ENCODE measurements at regions not wholly inside any gene's neighbourhood (a gene's known extent, or its start where the extent isn't known, plus 50 kb on each side); places are given as distances from the start of the nearest gene placed in this dataset.

DNA sequence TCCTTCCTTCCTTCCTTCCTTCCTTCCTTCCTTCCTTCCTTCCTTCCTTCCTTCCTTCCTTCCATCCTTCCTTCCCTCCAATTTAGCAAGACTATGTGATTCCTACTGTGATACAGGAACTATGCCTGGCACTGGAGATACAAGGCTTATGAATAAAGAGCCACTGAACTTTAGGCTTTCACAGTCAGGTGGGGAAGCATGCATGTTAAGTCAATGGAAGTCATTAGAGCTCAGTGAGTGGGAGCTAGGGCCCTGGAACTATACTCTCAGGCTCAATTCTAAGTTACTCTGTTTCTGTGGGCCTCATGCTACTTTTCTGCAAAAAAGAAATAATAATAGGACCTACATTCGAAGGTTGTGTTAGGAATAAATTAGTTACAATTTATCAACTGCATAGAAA, 527.6 kb upstream of the ZEB2 start:
- TF ChIP-seq, protein P1, sequence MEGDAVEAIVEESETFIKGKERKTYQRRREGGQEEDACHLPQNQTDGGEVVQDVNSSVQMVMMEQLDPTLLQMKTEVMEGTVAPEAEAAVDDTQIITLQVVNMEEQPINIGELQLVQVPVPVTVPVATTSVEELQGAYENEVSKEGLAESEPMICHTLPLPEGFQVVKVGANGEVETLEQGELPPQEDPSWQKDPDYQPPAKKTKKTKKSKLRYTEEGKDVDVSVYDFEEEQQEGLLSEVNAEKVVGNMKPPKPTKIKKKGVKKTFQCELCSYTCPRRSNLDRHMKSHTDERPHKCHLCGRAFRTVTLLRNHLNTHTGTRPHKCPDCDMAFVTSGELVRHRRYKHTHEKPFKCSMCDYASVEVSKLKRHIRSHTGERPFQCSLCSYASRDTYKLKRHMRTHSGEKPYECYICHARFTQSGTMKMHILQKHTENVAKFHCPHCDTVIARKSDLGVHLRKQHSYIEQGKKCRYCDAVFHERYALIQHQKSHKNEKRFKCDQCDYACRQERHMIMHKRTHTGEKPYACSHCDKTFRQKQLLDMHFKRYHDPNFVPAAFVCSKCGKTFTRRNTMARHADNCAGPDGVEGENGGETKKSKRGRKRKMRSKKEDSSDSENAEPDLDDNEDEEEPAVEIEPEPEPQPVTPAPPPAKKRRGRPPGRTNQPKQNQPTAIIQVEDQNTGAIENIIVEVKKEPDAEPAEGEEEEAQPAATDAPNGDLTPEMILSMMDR (conservative IDR thresholded peaks at IDR 0.05; ENCODE audit: low read depth, low read length) = no peak
- TF ChIP-seq EZH2 (IDR thresholded peaks at IDR 0.05; ENCODE audit: low read length, unreplicated experiment) (no peak), EZH2phosphoT487 (IDR thresholded peaks at IDR 0.05; ENCODE audit: borderline replicate concordance, low read length) (no peak)

Measured in PC-3 (cell line).